B cell (primary cell): ENCODE measurements at regions not wholly inside any gene's neighbourhood (a gene's known extent, or its start where the extent isn't known, plus 50 kb on each side); places are given as distances from the start of the nearest gene placed in this dataset.

Experiments used
- ATAC-seq: fragments of 200-7000 bp; cut with Tn5 transposase; one replicate; pipeline ENCODE4 v1.10.0; 2021; ENCODE audit warnings: low read depth, mild to moderate bottlenecking, moderate number of reproducible peaks, moderate library complexity
- CTCF ChIA-PET: fragments of 350-600 bp; sonication (Branson Sonifier 250); formaldehyde crosslinking; loops from one replicate; lab custom pipeline; 2021; ENCODE audit warnings: antibody characterized with exemption, inconsistent platforms; lab: Charles Lee
- POLR2A ChIA-PET: fragments of 350-600 bp; sonication (Branson Sonifier 250); formaldehyde crosslinking; loops from one replicate; lab custom pipeline; 2021; ENCODE audit warnings: antibody characterized with exemption; lab: Charles Lee
- DNase-seq: peaks from one replicate; pipeline ENCODE4 v3.0.0; 2013
- H2AFZ ChIP-seq: 2 replicates; pipeline ENCODE4 v1.6.1; 2012; ENCODE audit warnings: mild to moderate bottlenecking, low read depth, low read length; ENCODE audit not compliant: insufficient read depth, poor library complexity, severe bottlenecking
- H3K27ac ChIP-seq, 2 donors: 1 replicate in 1 of 2; 2 replicates in 1 of 2; pipeline ENCODE4 v1.5.1; 2012 to 2013; ENCODE audit warnings: low read length in 2 of 2, mild to moderate bottlenecking in 2 of 2, moderate library complexity in 1 of 2
- H3K27me3 ChIP-seq, 4 experiments: fragments of 200-600 bp in 1 of 4; sonication (generic) in 1 of 4; replicated peaks in 1 of 4; 1 replicate in 2 of 4; 2 replicates in 2 of 4; pipeline versions ENCODE4 v1.6.1 to v1.7.0; 2013 to 2016; ENCODE audit warnings: low read length in 3 of 4, mild to moderate bottlenecking in 2 of 4, mixed read lengths in 1 of 4, moderate library complexity in 1 of 4; ENCODE audit not compliant: insufficient read depth in 4 of 4, control insufficient read depth in 3 of 4; ENCODE audit errors: control extremely low read depth in 1 of 4
- H3K36me3 ChIP-seq, 2 experiments: replicated peaks in 1 of 2; 1 replicate in 1 of 2; 2 replicates in 1 of 2; pipeline versions ENCODE4 v1.6.1 to v1.7.1; 2013; ENCODE audit warnings: low read length in 1 of 2; ENCODE audit not compliant: insufficient read depth in 2 of 2, control insufficient read depth in 1 of 2; ENCODE audit errors: control extremely low read depth in 1 of 2, extremely low read depth in 1 of 2
- H3K4me1 ChIP-seq, 2 donors: fragments of 200-600 bp in 1 of 2; sonication (generic) in 1 of 2; 1 replicate in 1 of 2; 2 replicates in 1 of 2; pipeline versions ENCODE4 v1.5.1 to v1.6.1; 2013 to 2017; ENCODE audit warnings: low read length in 2 of 2; ENCODE audit not compliant: control insufficient read depth in 2 of 2, insufficient read depth in 2 of 2
- H3K4me2 ChIP-seq: replicated peaks from 2 replicates; pipeline ENCODE3; 2012; ENCODE audit warnings: mild to moderate bottlenecking, low read depth, low read length; ENCODE audit not compliant: poor library complexity, severe bottlenecking
- H3K4me3 ChIP-seq, 5 experiments: fragments of 200-600 bp in 1 of 5; sonication (generic) in 1 of 5; 1 replicate in 3 of 5; 2 replicates in 2 of 5; pipeline versions ENCODE4 v1.5.1 to v1.7.0; 2011 to 2016; ENCODE audit warnings: low read length in 4 of 5, mild to moderate bottlenecking in 4 of 5, low read depth in 2 of 5, control low read depth in 1 of 5, moderate library complexity in 1 of 5; ENCODE audit not compliant: insufficient read depth in 1 of 5; ENCODE audit errors: control extremely low read depth in 1 of 5, extremely low read depth in 1 of 5
- H3K79me2 ChIP-seq: fragments of 200-600 bp; sonication (generic); one replicate; pipeline ENCODE4 v1.6.0; 2016; ENCODE audit warnings: low read length; ENCODE audit not compliant: control insufficient read depth, insufficient read depth
- H3K9ac ChIP-seq: fragments of 200-600 bp; sonication (generic); 2 replicates; pipeline ENCODE4 v1.6.1; 2017; ENCODE audit warnings: mild to moderate bottlenecking, low read length, moderate library complexity
- H3K9me3 ChIP-seq, 3 donors: one replicate each; pipeline versions ENCODE4 v1.6.1 to v1.7.1; 2013; ENCODE audit warnings: low read length in 2 of 3; ENCODE audit not compliant: control insufficient read depth in 2 of 3, insufficient read depth in 1 of 3; ENCODE audit errors: control extremely low read depth in 1 of 3
- H4K20me1 ChIP-seq: 2 replicates; pipeline ENCODE4 v1.6.0; 2012; ENCODE audit warnings: mild to moderate bottlenecking, low read length; ENCODE audit not compliant: insufficient read depth, control insufficient read depth, poor library complexity, severe bottlenecking
- H3K27ac Mint-ChIP-seq: one replicate; pipeline ENCODE4 v1.8.0; 2021; ENCODE audit warnings: mixed read lengths
- H3K27me3 Mint-ChIP-seq: one replicate; pipeline ENCODE4 v1.8.0; 2021; ENCODE audit warnings: mixed read lengths
- H3K4me1 Mint-ChIP-seq: one replicate; pipeline ENCODE4 v1.8.0; 2021; ENCODE audit warnings: mixed read lengths
- H3K4me3 Mint-ChIP-seq: one replicate; pipeline ENCODE4 v1.8.0; 2021; ENCODE audit warnings: mixed read lengths
- H3K9me3 Mint-ChIP-seq: one replicate; pipeline ENCODE4 v1.8.0; 2022; ENCODE audit warnings: mixed read lengths; ENCODE audit not compliant: insufficient read depth
- CTCF ChIP-seq: fragments of 200-600 bp; IDR thresholded peaks from one replicate; pipeline ENCODE4 v1.8.0; 2022; ENCODE audit warnings: antibody characterized with exemption, mild to moderate bottlenecking
- EZH2 ChIP-seq: IDR thresholded peaks from 2 replicates; pipeline ENCODE4 v1.6.1; 2012; ENCODE audit warnings: borderline replicate concordance, low read depth, mild to moderate bottlenecking, moderate library complexity, low read length; ENCODE audit not compliant: insufficient read depth, poor library complexity, severe bottlenecking
- WGBS: methylation state at CpG from one replicate; pipeline ENCODE4 v1.1.5; 2013; ENCODE audit warnings: missing lambda C conversion rate; ENCODE audit not compliant: insufficient coverage; 5-methylcytosine and 5-hydroxymethylcytosine counted together
- intact Hi-C: fragments of 100-400 bp; cut with micrococcal nuclease; formaldehyde crosslinking; loops from one replicate; pipeline ENCODE4 v1.10.0; 2022

- no peaks in the 10 kb centered on the region for H3K4me1 Mint-ChIP-seq
- WGBS, result 96% methylated on average over 28 of the region's 29 CpGs
- intact Hi-C loops, result loop anchor here (10.0 kb wide), 1 partner anchor 64 kb away; no protein-coding TSS in a partner anchor
- ATAC-seq, result no peak
- no peak for TF ChIP-seq EZH2
- TF ChIP-seq CTCF, result no peak
- H3K36me3 ChIP-seq, result no peaks in the 10 kb centered on the region
- H3K9me3 Mint-ChIP-seq, result peaks cover 2% of the 10 kb centered on the region
- no peak overlapping the region for H3K4me2 ChIP-seq
- H3K4me3 ChIP-seq, result no peak overlapping the region
- DNase-seq, result no peak
- H3K9ac ChIP-seq, result no peak overlapping the region
- H2AFZ ChIP-seq, result no peak overlapping the region
- ChIA-PET POLR2A (no interaction called here), CTCF (no interaction called here)
- no peak overlapping the region for H3K27ac Mint-ChIP-seq
- H3K4me3 Mint-ChIP-seq, result no peak overlapping the region
- H3K27me3 Mint-ChIP-seq, result no peaks in the 10 kb centered on the region
- H3K9me3 ChIP-seq, result peaks cover 0 to 17% (median 0%) of the 10 kb centered on the region in 3 donors
- no peak overlapping the region for H3K27ac ChIP-seq
- H4K20me1 ChIP-seq, result no peaks in the 10 kb centered on the region
- H3K79me2 ChIP-seq, result no peaks in the 10 kb centered on the region
- no peaks in the 10 kb centered on the region for H3K27me3 ChIP-seq
- no peaks in the 10 kb centered on the region for H3K4me1 ChIP-seq
Observed at GRCh38 chr9:24738421-24738961, 192.8 kb upstream of the IZUMO3 start.

GRCh38 chr9:24731754-24732153 lies 186.1 kb upstream of the IZUMO3 start:
- H4K20me1 ChIP-seq, result no peaks in the 10 kb centered on the region
- TF ChIP-seq EZH2, result no peak
- TF ChIP-seq CTCF, result no peak
- Mint-ChIP-seq H3K4me3 (no peak overlapping the region), H3K27me3 (no peaks in the 10 kb centered on the region), H3K4me1 (no peaks in the 10 kb centered on the region), H3K27ac (no peak overlapping the region), H3K9me3 (no peaks in the 10 kb centered on the region)
- H3K79me2 ChIP-seq, result no peaks in the 10 kb centered on the region
- ATAC-seq (no peak), DNase-seq (no peak)
- no CpG with 5 or more reads among the region's 1 CpG for WGBS
- H3K4me1 ChIP-seq, result no peaks in the 10 kb centered on the region
- no peak overlapping the region for H3K27ac ChIP-seq
- no peak overlapping the region for H3K4me3 ChIP-seq
- H3K9me3 ChIP-seq, result peaks cover 0 to 6% (median 0%) of the 10 kb centered on the region in 3 donors
- H2AFZ ChIP-seq, result no peak overlapping the region
- H3K36me3 ChIP-seq, result no peaks in the 10 kb centered on the region
- POLR2A ChIA-PET, result no interaction called here
- intact Hi-C loops, result loop anchor here (10.0 kb wide), 1 partner anchor 57 kb away; no protein-coding TSS in a partner anchor
- H3K27me3 ChIP-seq, result no peaks in the 10 kb centered on the region
- H3K9ac ChIP-seq, result no peak overlapping the region
- CTCF ChIA-PET, result no interaction called here
- no peak overlapping the region for H3K4me2 ChIP-seq
